ENCODE measurements at regions not wholly inside any gene's neighbourhood (a gene's known extent, or its start where the extent isn't known, plus 50 kb on each side); places are given as distances from the start of the nearest gene placed in this dataset.

- TF ChIP-seq CTCF (IDR thresholded peaks at IDR 0.05), result no peak
- H3K36me3 Mint-ChIP-seq (ENCODE audit: low read depth), result no peaks in the 10 kb centered on the region
- H3K9me3 Mint-ChIP-seq, result peaks cover 7% of the 10 kb centered on the region
- no peak overlapping the region for H3K4me3 Mint-ChIP-seq
- H3K27ac Mint-ChIP-seq, result no peak overlapping the region
- no peaks in the 10 kb centered on the region for H3K27me3 Mint-ChIP-seq (ENCODE audit: low read depth, poor library complexity)
- no peaks in the 10 kb centered on the region for H3K4me1 Mint-ChIP-seq
- DNase-seq, result no peak
These were observed 391.6 kb upstream of the DPPA4 start for GRCh38 chr3:109728861-109729494.

GRCh38 chr3:109731639-109732473 lies 394.5 kb upstream of the DPPA4 start:
- peak; percentile 97 for TF ChIP-seq CTCF (IDR thresholded peaks at IDR 0.05)
- H3K9me3 Mint-ChIP-seq, result peaks cover 18% of the 10 kb centered on the region
- no peaks in the 10 kb centered on the region for H3K27me3 Mint-ChIP-seq (ENCODE audit: low read depth, poor library complexity)
- DNase-seq, result peak; percentile 60
- no peak overlapping the region for H3K4me3 Mint-ChIP-seq
- no peaks in the 10 kb centered on the region for H3K4me1 Mint-ChIP-seq
- H3K27ac Mint-ChIP-seq, result no peak overlapping the region
- H3K36me3 Mint-ChIP-seq (ENCODE audit: low read depth), result no peaks in the 10 kb centered on the region

- Mint-ChIP-seq H3K27ac (no peak overlapping the region), H3K4me3 (no peak overlapping the region), H3K27me3 (ENCODE audit: low read depth, poor library complexity) (no peaks in the 10 kb centered on the region), H3K36me3 (ENCODE audit: low read depth) (no peaks in the 10 kb centered on the region), H3K4me1 (no peaks in the 10 kb centered on the region), H3K9me3 (no peaks in the 10 kb centered on the region)
- TF ChIP-seq CTCF (IDR thresholded peaks at IDR 0.05), result no peak
- no peak for DNase-seq
These were observed 406.6 kb upstream of the DPPA4 start for GRCh38 chr3:109743981-109744380.

GRCh38 chr3:109772520-109772919 lies 435.2 kb upstream of the DPPA4 start:
- H3K4me1 Mint-ChIP-seq, result no peaks in the 10 kb centered on the region
- no peak for DNase-seq
- TF ChIP-seq CTCF (IDR thresholded peaks at IDR 0.05), result no peak
- H3K27me3 Mint-ChIP-seq (ENCODE audit: low read depth, poor library complexity), result peaks cover 3% of the 10 kb centered on the region
- no peak overlapping the region for H3K27ac Mint-ChIP-seq
- H3K4me3 Mint-ChIP-seq, result no peak overlapping the region
- peaks cover 5% of the 10 kb centered on the region for H3K9me3 Mint-ChIP-seq
- no peaks in the 10 kb centered on the region for H3K36me3 Mint-ChIP-seq (ENCODE audit: low read depth)

GRCh38 chr3:109774108-109774507 lies 436.8 kb upstream of the DPPA4 start:
- no peak for DNase-seq
- Mint-ChIP-seq H3K27ac (no peak overlapping the region), H3K36me3 (ENCODE audit: low read depth) (no peaks in the 10 kb centered on the region), H3K9me3 (peaks cover 9% of the 10 kb centered on the region), H3K4me1 (no peaks in the 10 kb centered on the region), H3K4me3 (no peak overlapping the region), H3K27me3 (ENCODE audit: low read depth, poor library complexity) (peaks cover 3% of the 10 kb centered on the region)
- TF ChIP-seq CTCF (IDR thresholded peaks at IDR 0.05), result no peak
